HG03159 (cell line): ENCODE measurements at regions not wholly inside any gene's neighbourhood (a gene's known extent, or its start where the extent isn't known, plus 50 kb on each side); places are given as distances from the start of the nearest gene placed in this dataset.

Experiments used
- ATAC-seq: cut with Tn5 transposase; IDR thresholded peaks from one replicate; pipeline ENCODE4 v1.9.1; 2021; ENCODE audit warnings: mild to moderate bottlenecking, moderate library complexity; ENCODE audit not compliant: unreplicated experiment

- no peak for ATAC-seq
These were observed 179.6 kb downstream of the SHOX start for GRCh38 chrX:810186-810585.

GRCh38 chrX:809081-809480 is 178.5 kb downstream of the SHOX start:
- no peak for ATAC-seq

GRCh38 chrX:806586-806985 is 176.0 kb downstream of the SHOX start:
- no peak for ATAC-seq

- ATAC-seq, result no peak
These were observed 175.4 kb downstream of the SHOX start for GRCh38 chrX:805988-806387.

- ATAC-seq, result no peak
These were observed 174.6 kb downstream of the SHOX start for GRCh38 chrX:805103-805670.

GRCh38 chrX:802846-803245 is 172.3 kb downstream of the SHOX start:
- no peak for ATAC-seq

- no peak for ATAC-seq
These were observed 169.2 kb downstream of the SHOX start for GRCh38 chrX:799808-800207.

GRCh38 chrX:794311-794710 is 163.7 kb downstream of the SHOX start:
- ATAC-seq, result no peak

- ATAC-seq, result no peak
These were observed 162.7 kb downstream of the SHOX start for GRCh38 chrX:793216-793770.

- ATAC-seq, result no peak
These were observed 161.0 kb downstream of the SHOX start for GRCh38 chrX:791479-792034.

GRCh38 chrX:790783-791360 is 160.3 kb downstream of the SHOX start:
- ATAC-seq, result no peak

GRCh38 chrX:790041-790506 is 159.5 kb downstream of the SHOX start:
- ATAC-seq, result no peak

- ATAC-seq, result no peak
These were observed 158.5 kb downstream of the SHOX start for GRCh38 chrX:789096-789495.

GRCh38 chrX:786441-786881 is 155.9 kb downstream of the SHOX start:
- ATAC-seq, result no peak

GRCh38 chrX:784829-785228 is 154.2 kb downstream of the SHOX start:
- no peak for ATAC-seq

- no peak for ATAC-seq
These were observed 150.9 kb downstream of the SHOX start for GRCh38 chrX:781224-782204.

- no peak for ATAC-seq
These were observed 146.1 kb downstream of the SHOX start for GRCh38 chrX:776529-777230.

GRCh38 chrX:776061-776460 is 145.5 kb downstream of the SHOX start:
- no peak for ATAC-seq

GRCh38 chrX:774536-774935 is 143.9 kb downstream of the SHOX start:
- ATAC-seq, result no peak

- no peak for ATAC-seq
These were observed 142.9 kb downstream of the SHOX start for GRCh38 chrX:773292-774025.
